ENCODE measurements at regions not wholly inside any gene's neighbourhood (a gene's known extent, or its start where the extent isn't known, plus 50 kb on each side); places are given as distances from the start of the nearest gene placed in this dataset.

DNA sequence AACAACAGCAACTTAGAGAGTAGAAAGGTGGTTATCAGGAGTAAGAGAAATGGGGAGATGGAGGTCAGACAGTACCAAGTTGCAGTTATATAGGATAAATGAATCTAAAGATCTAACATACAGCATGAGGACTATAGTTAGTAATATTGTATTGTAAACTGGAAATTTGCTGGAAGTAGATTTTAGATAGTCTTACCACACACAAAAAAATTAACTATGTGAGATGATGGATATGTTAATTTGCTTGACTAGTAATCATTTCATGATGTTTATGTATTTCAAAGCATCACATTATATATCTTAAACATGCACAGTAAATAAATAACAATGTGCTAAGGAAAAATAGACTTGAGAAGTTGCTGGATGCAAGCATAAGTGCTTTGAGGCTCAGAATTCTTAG, 622.1 kb downstream of the CCDC171 start:
- Histone ChIP-seq H3K4me3 (ENCODE audit: low read depth, low read length, poor library complexity, severe bottlenecking) (no peak overlapping the region), H2AFZ (ENCODE audit: low read length) (no peak overlapping the region), H3K27me3 (ENCODE audit: insufficient read depth, low read length) (no peaks in the 10 kb centered on the region), H3F3A (ENCODE audit: insufficient read depth, low read length) (no peaks in the 10 kb centered on the region), H4K20me1 (ENCODE audit: insufficient read depth, low read length) (no peaks in the 10 kb centered on the region), H3K9me3 (ENCODE audit: low read length) (no peaks in the 10 kb centered on the region), H3K27ac (ENCODE audit: low read depth, low read length, poor library complexity, severe bottlenecking) (no peak overlapping the region), H3K4me2 (ENCODE audit: low read length) (no peak overlapping the region), H3K79me2 (ENCODE audit: insufficient read depth, low read length) (no peaks in the 10 kb centered on the region), H3K4me1 (ENCODE audit: insufficient read depth, low read length, severe bottlenecking) (no peaks in the 10 kb centered on the region), H3K9me2 (ENCODE audit: low read depth, low read length) (no peaks in the 10 kb centered on the region), H3K9ac (ENCODE audit: low read length) (no peak overlapping the region), H3K36me3 (ENCODE audit: insufficient read depth, low read length) (no peaks in the 10 kb centered on the region)
- TF ChIP-seq, protein P1, sequence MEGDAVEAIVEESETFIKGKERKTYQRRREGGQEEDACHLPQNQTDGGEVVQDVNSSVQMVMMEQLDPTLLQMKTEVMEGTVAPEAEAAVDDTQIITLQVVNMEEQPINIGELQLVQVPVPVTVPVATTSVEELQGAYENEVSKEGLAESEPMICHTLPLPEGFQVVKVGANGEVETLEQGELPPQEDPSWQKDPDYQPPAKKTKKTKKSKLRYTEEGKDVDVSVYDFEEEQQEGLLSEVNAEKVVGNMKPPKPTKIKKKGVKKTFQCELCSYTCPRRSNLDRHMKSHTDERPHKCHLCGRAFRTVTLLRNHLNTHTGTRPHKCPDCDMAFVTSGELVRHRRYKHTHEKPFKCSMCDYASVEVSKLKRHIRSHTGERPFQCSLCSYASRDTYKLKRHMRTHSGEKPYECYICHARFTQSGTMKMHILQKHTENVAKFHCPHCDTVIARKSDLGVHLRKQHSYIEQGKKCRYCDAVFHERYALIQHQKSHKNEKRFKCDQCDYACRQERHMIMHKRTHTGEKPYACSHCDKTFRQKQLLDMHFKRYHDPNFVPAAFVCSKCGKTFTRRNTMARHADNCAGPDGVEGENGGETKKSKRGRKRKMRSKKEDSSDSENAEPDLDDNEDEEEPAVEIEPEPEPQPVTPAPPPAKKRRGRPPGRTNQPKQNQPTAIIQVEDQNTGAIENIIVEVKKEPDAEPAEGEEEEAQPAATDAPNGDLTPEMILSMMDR (IDR thresholded peaks at IDR 0.05; ENCODE audit: low read length), result no peak
- TF ChIP-seq EZH2 (IDR thresholded peaks at IDR 0.05; ENCODE audit: borderline replicate concordance, low read length), result no peak

DNA sequence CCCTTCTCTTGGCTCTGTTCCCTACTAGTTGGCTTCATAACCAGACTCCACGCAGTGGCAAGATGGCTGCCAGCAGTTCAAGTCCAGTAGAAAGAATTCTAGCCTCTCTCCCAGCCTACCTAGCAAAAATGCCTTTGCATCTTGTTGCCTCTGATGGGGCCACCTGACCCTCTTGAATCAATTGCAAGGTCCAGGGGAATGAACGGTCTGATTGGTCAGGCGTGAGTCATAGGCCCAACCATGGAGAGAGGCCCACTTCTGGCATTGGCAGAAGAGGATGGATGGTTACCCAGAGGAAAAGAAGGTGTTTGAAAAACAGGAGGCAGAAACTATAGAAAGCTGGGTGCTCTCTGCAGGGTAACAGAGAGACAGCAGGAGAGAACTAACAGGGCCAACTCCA, 622.6 kb downstream of the CCDC171 start:
- H3K79me2 ChIP-seq (ENCODE audit: insufficient read depth, low read length), result no peaks in the 10 kb centered on the region
- no peak overlapping the region for H2AFZ ChIP-seq (ENCODE audit: low read length)
- no peaks in the 10 kb centered on the region for H3K36me3 ChIP-seq (ENCODE audit: insufficient read depth, low read length)
- H3F3A ChIP-seq (ENCODE audit: insufficient read depth, low read length), result no peaks in the 10 kb centered on the region
- TF ChIP-seq EZH2 (IDR thresholded peaks at IDR 0.05; ENCODE audit: borderline replicate concordance, low read length), result no peak
- TF ChIP-seq, protein P1 (IDR thresholded peaks at IDR 0.05; ENCODE audit: low read length), result no peak
- no peaks in the 10 kb centered on the region for H3K9me3 ChIP-seq (ENCODE audit: low read length)
- no peak overlapping the region for H3K4me2 ChIP-seq (ENCODE audit: low read length)
- H3K4me3 ChIP-seq (ENCODE audit: low read depth, low read length, poor library complexity, severe bottlenecking), result no peak overlapping the region
- no peaks in the 10 kb centered on the region for H3K4me1 ChIP-seq (ENCODE audit: insufficient read depth, low read length, severe bottlenecking)
- no peaks in the 10 kb centered on the region for H3K27me3 ChIP-seq (ENCODE audit: insufficient read depth, low read length)
- H4K20me1 ChIP-seq (ENCODE audit: insufficient read depth, low read length), result no peaks in the 10 kb centered on the region
- H3K9ac ChIP-seq (ENCODE audit: low read length), result no peak overlapping the region
- no peak overlapping the region for H3K27ac ChIP-seq (ENCODE audit: low read depth, low read length, poor library complexity, severe bottlenecking)
- H3K9me2 ChIP-seq (ENCODE audit: low read depth, low read length), result no peaks in the 10 kb centered on the region

DNA sequence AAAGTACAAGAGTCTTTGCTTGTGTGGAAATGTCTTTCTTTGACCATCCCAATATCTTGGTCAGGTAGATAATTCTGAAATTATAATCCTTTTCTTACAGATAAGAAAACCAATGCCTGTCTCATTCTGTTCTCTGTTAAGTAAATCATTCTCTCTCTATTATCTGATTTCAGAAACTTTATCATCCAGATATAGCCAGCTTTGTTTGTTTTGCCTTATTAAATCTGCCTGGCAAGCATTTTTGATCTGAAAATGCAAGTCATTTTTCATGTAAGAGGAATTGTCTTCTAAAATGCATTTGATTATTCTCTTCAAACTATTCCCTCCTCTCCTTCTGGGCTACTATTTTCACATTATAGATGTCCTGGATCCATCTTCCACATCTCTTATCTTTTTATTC, 625.5 kb downstream of the CCDC171 start:
- no peaks in the 10 kb centered on the region for H3K9me2 ChIP-seq (ENCODE audit: low read depth, low read length)
- no peaks in the 10 kb centered on the region for H3K9me3 ChIP-seq (ENCODE audit: low read length)
- no peak overlapping the region for H3K9ac ChIP-seq (ENCODE audit: low read length)

DNA sequence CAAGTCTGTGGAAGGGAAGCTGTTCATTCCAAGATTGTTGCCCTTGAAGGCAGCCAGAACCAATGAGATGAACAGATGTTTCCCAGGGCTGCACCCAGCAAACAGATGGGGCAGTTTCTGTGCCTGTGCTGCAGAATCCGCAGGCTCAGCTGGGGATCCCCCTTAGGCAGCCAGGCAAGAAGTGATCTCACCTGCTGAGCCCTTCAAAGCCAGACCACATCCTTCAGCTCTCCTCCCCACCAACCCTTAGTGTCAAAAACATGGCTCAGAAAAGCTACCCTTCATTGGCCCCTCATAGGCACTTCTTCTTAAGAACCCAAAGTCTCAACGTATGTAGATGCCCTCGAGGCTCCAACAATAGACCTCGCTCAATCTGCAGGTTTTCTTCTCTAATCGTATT, 626.7 kb downstream of the CCDC171 start:
- Histone ChIP-seq H4K20me1 (ENCODE audit: insufficient read depth, low read length) (no peaks in the 10 kb centered on the region), H3K4me3 (ENCODE audit: low read depth, low read length, poor library complexity, severe bottlenecking) (no peak overlapping the region), H3K79me2 (ENCODE audit: insufficient read depth, low read length) (no peaks in the 10 kb centered on the region), H3K27me3 (ENCODE audit: insufficient read depth, low read length) (no peaks in the 10 kb centered on the region), H3K4me1 (ENCODE audit: insufficient read depth, low read length, severe bottlenecking) (no peaks in the 10 kb centered on the region), H3K9me3 (ENCODE audit: low read length) (no peaks in the 10 kb centered on the region), H3F3A (ENCODE audit: insufficient read depth, low read length) (no peaks in the 10 kb centered on the region), H3K9ac (ENCODE audit: low read length) (no peak overlapping the region), H2AFZ (ENCODE audit: low read length) (no peak overlapping the region), H3K36me3 (ENCODE audit: insufficient read depth, low read length) (no peaks in the 10 kb centered on the region), H3K4me2 (ENCODE audit: low read length) (no peak overlapping the region), H3K9me2 (ENCODE audit: low read depth, low read length) (no peaks in the 10 kb centered on the region), H3K27ac (ENCODE audit: low read depth, low read length, poor library complexity, severe bottlenecking) (no peak overlapping the region)
- TF ChIP-seq, protein P1 (IDR thresholded peaks at IDR 0.05; ENCODE audit: low read length), result no peak
- TF ChIP-seq EZH2 (IDR thresholded peaks at IDR 0.05; ENCODE audit: borderline replicate concordance, low read length), result no peak

More for the DNA sequence above, 625.5 kb downstream of the CCDC171 start:
- no peaks in the 10 kb centered on the region for H4K20me1 ChIP-seq (ENCODE audit: insufficient read depth, low read length)
- H3K79me2 ChIP-seq (ENCODE audit: insufficient read depth, low read length), result no peaks in the 10 kb centered on the region
- no peak overlapping the region for H2AFZ ChIP-seq (ENCODE audit: low read length)
- no peaks in the 10 kb centered on the region for H3K36me3 ChIP-seq (ENCODE audit: insufficient read depth, low read length)
- H3K4me1 ChIP-seq (ENCODE audit: insufficient read depth, low read length, severe bottlenecking), result no peaks in the 10 kb centered on the region
- no peak overlapping the region for H3K27ac ChIP-seq (ENCODE audit: low read depth, low read length, poor library complexity, severe bottlenecking)
- no peak overlapping the region for H3K4me2 ChIP-seq (ENCODE audit: low read length)
- H3F3A ChIP-seq (ENCODE audit: insufficient read depth, low read length), result no peaks in the 10 kb centered on the region
- H3K4me3 ChIP-seq (ENCODE audit: low read depth, low read length, poor library complexity, severe bottlenecking), result no peak overlapping the region
- H3K27me3 ChIP-seq (ENCODE audit: insufficient read depth, low read length), result no peaks in the 10 kb centered on the region
- TF ChIP-seq EZH2 (IDR thresholded peaks at IDR 0.05; ENCODE audit: borderline replicate concordance, low read length), result no peak

Measured in OCI-LY1 (cell line).